ENCODE measurements at regions not wholly inside any gene's neighbourhood (a gene's known extent, or its start where the extent isn't known, plus 50 kb on each side); places are given as distances from the start of the nearest gene placed in this dataset.

GRCh38 chr12:63480186-63480585, 188.1 kb downstream of the DPY19L2 start:
- Histone ChIP-seq H4K20me1 (ENCODE audit: insufficient read depth) (no peaks in the 10 kb centered on the region), H3K9me2 (ENCODE audit: insufficient read depth, low read length) (no peaks in the 10 kb centered on the region), H3K27ac (ENCODE audit: low read length) (no peak overlapping the region), H3K27me3 (ENCODE audit: insufficient read depth, low read depth, low read length) (no peaks in the 10 kb centered on the region), H3K9me3 (ENCODE audit: low read length) (no peaks in the 10 kb centered on the region), H3K36me3 (ENCODE audit: insufficient read depth, low read length) (no peaks in the 10 kb centered on the region), H3K9ac (ENCODE audit: low read length) (no peak overlapping the region), H3K4me3 (ENCODE audit: low read length) (no peak overlapping the region), H3K79me2 (replicated peaks; ENCODE audit: insufficient read depth, low read length) (no peaks in the 10 kb centered on the region), H2AFZ (ENCODE audit: low read depth, low read length) (no peak overlapping the region), H3F3A (ENCODE audit: insufficient read depth, low read length, poor library complexity, severe bottlenecking) (no peaks in the 10 kb centered on the region), H3K4me2 (ENCODE audit: low read length) (no peak overlapping the region)
- TF ChIP-seq CTCF (IDR thresholded peaks at IDR 0.05; ENCODE audit: poor library complexity, severe bottlenecking) (no peak), EP300 (conservative IDR thresholded peaks at IDR 0.05; ENCODE audit: poor library complexity, severe bottlenecking) (no peak), EZH2 (IDR thresholded peaks at IDR 0.05; ENCODE audit: borderline replicate concordance, insufficient read depth, low read length, poor library complexity, severe bottlenecking) (no peak), TAF1 (IDR thresholded peaks at IDR 0.05; ENCODE audit: low read depth) (no peak), POLR2AphosphoS5 (IDR thresholded peaks at IDR 0.05) (no peak), SMC3 (conservative IDR thresholded peaks at IDR 0.05; ENCODE audit: poor library complexity) (no peak), MXI1 (conservative IDR thresholded peaks at IDR 0.05; ENCODE audit: poor library complexity, severe bottlenecking) (no peak), RAD21 (conservative IDR thresholded peaks at IDR 0.05) (no peak), REST (IDR thresholded peaks at IDR 0.05; ENCODE audit: borderline replicate concordance) (no peak)

- H3K36me3 ChIP-seq (ENCODE audit: insufficient read depth, low read length) = no peaks in the 10 kb centered on the region
- H4K20me1 ChIP-seq (ENCODE audit: insufficient read depth) = no peaks in the 10 kb centered on the region
- no peaks in the 10 kb centered on the region for H3K9me3 ChIP-seq (ENCODE audit: low read length)
- H3K27ac ChIP-seq (ENCODE audit: low read length) = no peak overlapping the region
- H3K4me2 ChIP-seq (ENCODE audit: low read length) = no peak overlapping the region
- no peak overlapping the region for H3K4me3 ChIP-seq (ENCODE audit: low read length)
- no peaks in the 10 kb centered on the region for H3K79me2 ChIP-seq (replicated peaks; ENCODE audit: insufficient read depth, low read length)
- TF ChIP-seq POLR2AphosphoS5 (IDR thresholded peaks at IDR 0.05) (no peak), EZH2 (IDR thresholded peaks at IDR 0.05; ENCODE audit: borderline replicate concordance, insufficient read depth, low read length, poor library complexity, severe bottlenecking) (no peak), TAF1 (IDR thresholded peaks at IDR 0.05; ENCODE audit: low read depth) (no peak), MXI1 (conservative IDR thresholded peaks at IDR 0.05; ENCODE audit: poor library complexity, severe bottlenecking) (no peak), EP300 (conservative IDR thresholded peaks at IDR 0.05; ENCODE audit: poor library complexity, severe bottlenecking) (no peak), SMC3 (conservative IDR thresholded peaks at IDR 0.05; ENCODE audit: poor library complexity) (no peak), RAD21 (conservative IDR thresholded peaks at IDR 0.05) (no peak), REST (IDR thresholded peaks at IDR 0.05; ENCODE audit: borderline replicate concordance) (no peak), CTCF (IDR thresholded peaks at IDR 0.05; ENCODE audit: poor library complexity, severe bottlenecking) (no peak)
- no peaks in the 10 kb centered on the region for H3K27me3 ChIP-seq (ENCODE audit: insufficient read depth, low read depth, low read length)
- H3K9me2 ChIP-seq (ENCODE audit: insufficient read depth, low read length) = no peaks in the 10 kb centered on the region
- H2AFZ ChIP-seq (ENCODE audit: low read depth, low read length) = no peak overlapping the region
- H3F3A ChIP-seq (ENCODE audit: insufficient read depth, low read length, poor library complexity, severe bottlenecking) = no peaks in the 10 kb centered on the region
- no peak overlapping the region for H3K9ac ChIP-seq (ENCODE audit: low read length)
Measured at GRCh38 chr12:63470161-63470560, 198.1 kb downstream of the DPY19L2 start.

Data from neural cell (in vitro differentiated cells).